ENCODE measurements at regions not wholly inside any gene's neighbourhood (a gene's known extent, or its start where the extent isn't known, plus 50 kb on each side); places are given as distances from the start of the nearest gene placed in this dataset.
A peak's percentile ranks its signal among the peaks of the same experiment; 100 is the strongest.

GRCh38 chr12:108448246-108448645 is 66.8 kb upstream of the FICD start:
- Mint-ChIP-seq H3K36me3 (no peaks in the 10 kb centered on the region), H3K4me1 (no peaks in the 10 kb centered on the region)
- H3K27me3 ChIP-seq (ENCODE audit: insufficient read depth, low read length, poor library complexity, severe bottlenecking), result no peaks in the 10 kb centered on the region

DNA sequence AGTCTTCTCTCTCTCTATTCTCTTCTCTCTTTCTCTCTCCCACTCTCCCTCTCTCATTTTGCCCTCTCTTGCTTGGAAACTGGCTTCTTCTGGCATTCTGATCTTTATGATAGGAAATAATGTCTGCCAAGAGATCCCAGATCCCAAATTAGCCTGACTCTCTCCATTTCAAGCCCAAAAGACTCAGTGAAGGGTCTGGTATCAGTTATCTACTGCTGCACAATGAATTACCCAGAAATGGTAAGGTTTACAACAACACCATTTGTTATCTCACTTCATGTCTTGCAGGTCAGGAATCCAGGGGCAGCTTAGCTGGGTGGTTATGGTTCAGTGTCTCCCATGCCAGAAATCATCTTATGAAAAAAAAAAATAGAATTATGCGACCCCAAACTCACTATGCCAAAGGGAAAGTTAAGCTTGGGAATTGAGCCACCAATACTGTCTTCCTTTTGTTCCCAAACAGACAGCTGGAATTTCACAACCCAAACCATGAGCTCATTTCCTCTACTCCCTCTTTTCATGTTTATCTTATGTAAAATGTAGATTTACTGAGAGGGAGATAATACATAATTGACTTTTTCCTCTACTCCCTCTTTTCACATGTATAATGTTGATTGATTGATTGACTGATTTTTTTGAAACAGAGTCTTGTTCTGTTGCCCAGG is 67.8 kb upstream of the FICD start:
- POLR2A ChIA-PET, result no interaction called here
- Mint-ChIP-seq H3K9me3 (peaks cover 0 to 2% (median 0%) of the 10 kb centered on the region in 5 donors), H3K4me1 (no peaks in the 10 kb centered on the region), H3K27ac (peak overlapping the region in 1 of 8 donors; percentile 40), H3K27me3 (peaks cover 0 to 56% of the 10 kb centered on the region in 2 donors), H3K4me3 (no peak overlapping the region), H3K36me3 (no peaks in the 10 kb centered on the region)
- CTCF ChIA-PET, result no interaction called here
- no peak for DNase-seq
- H3K27me3 ChIP-seq (ENCODE audit: insufficient read depth, low read length, poor library complexity, severe bottlenecking), result no peaks in the 10 kb centered on the region
- H3K36me3 ChIP-seq (ENCODE audit: insufficient read depth, low read length), result no peaks in the 10 kb centered on the region
- no peak overlapping the region for H3K4me3 ChIP-seq (ENCODE audit: low read length)
- no peaks in the 10 kb centered on the region for H3K4me1 ChIP-seq (ENCODE audit: insufficient read depth, low read length)
- H3K9me3 ChIP-seq (ENCODE audit: low read length), result no peaks in the 10 kb centered on the region
- no peak overlapping the region for H3K27ac ChIP-seq (ENCODE audit: low read depth, low read length)

More at GRCh38 chr12:108448246-108448645, 66.8 kb upstream of the FICD start:
- Mint-ChIP-seq H3K9me3 (peaks cover 0 to 2% (median 0%) of the 10 kb centered on the region in 5 donors), H3K27ac (no peak overlapping the region), H3K4me3 (no peak overlapping the region), H3K27me3 (peaks cover 0 to 61% of the 10 kb centered on the region in 2 donors)
- no peak overlapping the region for H3K4me3 ChIP-seq (ENCODE audit: low read length)
- POLR2A ChIA-PET, result no interaction called here
- H3K27ac ChIP-seq (ENCODE audit: low read depth, low read length), result no peak overlapping the region
- no peak for DNase-seq
- CTCF ChIA-PET, result no interaction called here
- H3K4me1 ChIP-seq (ENCODE audit: insufficient read depth, low read length), result no peaks in the 10 kb centered on the region
- no peaks in the 10 kb centered on the region for H3K36me3 ChIP-seq (ENCODE audit: insufficient read depth, low read length)
- H3K9me3 ChIP-seq (ENCODE audit: low read length), result no peaks in the 10 kb centered on the region

- H3K4me1 Mint-ChIP-seq, result no peaks in the 10 kb centered on the region
- Histone ChIP-seq H3K9me3 (ENCODE audit: low read length) (no peaks in the 10 kb centered on the region), H3K4me3 (ENCODE audit: low read length) (no peak overlapping the region), H3K27ac (ENCODE audit: low read depth, low read length) (no peak overlapping the region), H3K4me1 (ENCODE audit: insufficient read depth, low read length) (no peaks in the 10 kb centered on the region), H3K27me3 (ENCODE audit: insufficient read depth, low read length, poor library complexity, severe bottlenecking) (no peaks in the 10 kb centered on the region), H3K36me3 (ENCODE audit: insufficient read depth, low read length) (no peaks in the 10 kb centered on the region)
- peaks cover 0 to 2% (median 0%) of the 10 kb centered on the region in 5 donors for H3K9me3 Mint-ChIP-seq
- no peak for DNase-seq
- POLR2A ChIA-PET, result no interaction called here
- no peaks in the 10 kb centered on the region for H3K36me3 Mint-ChIP-seq
- CTCF ChIA-PET, result no interaction called here
- H3K27me3 Mint-ChIP-seq, result peaks cover 0 to 56% of the 10 kb centered on the region in 2 donors
- H3K4me3 Mint-ChIP-seq, result no peak overlapping the region
- H3K27ac Mint-ChIP-seq, result peak overlapping the region in 1 of 8 donors; percentile 40
These were observed 68.3 kb upstream of the FICD start for GRCh38 chr12:108446766-108447165.

DNA sequence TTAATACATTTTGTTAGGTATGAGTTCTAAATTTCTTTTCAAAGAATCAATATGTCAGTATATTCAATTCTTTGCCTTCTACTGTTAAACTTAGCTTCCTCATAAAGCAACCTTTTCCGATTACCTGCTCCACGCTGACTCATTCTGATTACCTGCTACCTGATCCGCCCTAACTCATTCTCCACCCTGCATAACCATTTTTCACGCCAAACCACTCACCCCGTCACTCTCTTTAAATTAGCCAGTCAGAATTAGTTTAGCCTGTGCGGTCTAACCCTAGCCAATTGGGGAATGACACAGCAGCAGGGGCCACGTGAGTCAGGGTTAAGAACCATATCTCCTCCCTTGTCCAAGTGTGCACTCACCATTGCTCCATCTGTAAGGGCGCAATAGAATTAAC is 72.2 kb upstream of the FICD start:
- Histone ChIP-seq H3K36me3 (ENCODE audit: insufficient read depth, low read length) (no peaks in the 10 kb centered on the region), H3K27ac (ENCODE audit: low read depth, low read length) (no peak overlapping the region), H3K9me3 (ENCODE audit: low read length) (no peaks in the 10 kb centered on the region), H3K4me3 (ENCODE audit: low read length) (no peak overlapping the region), H3K4me1 (ENCODE audit: insufficient read depth, low read length) (no peaks in the 10 kb centered on the region), H3K27me3 (ENCODE audit: insufficient read depth, low read length, poor library complexity, severe bottlenecking) (no peaks in the 10 kb centered on the region)
- H3K27me3 Mint-ChIP-seq, result peaks cover 12 to 65% of the 10 kb centered on the region in 2 donors
- H3K36me3 Mint-ChIP-seq, result no peaks in the 10 kb centered on the region
- DNase-seq, result no peak
- POLR2A ChIA-PET, result no interaction called here
- no peak overlapping the region for H3K4me3 Mint-ChIP-seq
- CTCF ChIA-PET, result no interaction called here
- H3K4me1 Mint-ChIP-seq, result no peaks in the 10 kb centered on the region
- H3K27ac Mint-ChIP-seq, result no peak overlapping the region
- H3K9me3 Mint-ChIP-seq, result peaks cover 0 to 6% (median 2%) of the 10 kb centered on the region in 5 donors

DNA sequence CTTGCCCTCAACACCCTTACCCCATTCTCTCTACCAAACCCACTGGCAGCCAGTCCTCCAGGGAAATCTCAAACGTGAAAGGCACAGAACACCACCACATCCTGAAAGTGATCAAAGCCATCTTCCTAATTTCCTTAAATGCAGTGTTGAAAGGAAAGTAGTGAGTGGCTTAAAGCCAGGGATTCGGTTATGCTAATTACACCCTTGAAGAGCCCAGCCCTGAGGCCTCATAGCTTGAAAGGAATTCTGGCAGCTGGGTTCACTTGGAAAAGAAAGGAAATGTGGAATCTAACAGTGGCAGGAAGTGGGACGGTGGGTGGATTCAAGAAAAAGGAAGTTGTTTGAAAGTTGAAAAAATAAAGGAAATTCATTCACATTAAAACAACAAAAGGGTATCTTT is 73.0 kb upstream of the FICD start:
- Histone ChIP-seq H3K27me3 (ENCODE audit: insufficient read depth, low read length, poor library complexity, severe bottlenecking) (no peaks in the 10 kb centered on the region), H3K4me3 (ENCODE audit: low read length) (no peak overlapping the region), H3K27ac (ENCODE audit: low read depth, low read length) (no peak overlapping the region), H3K4me1 (ENCODE audit: insufficient read depth, low read length) (no peaks in the 10 kb centered on the region), H3K36me3 (ENCODE audit: insufficient read depth, low read length) (no peaks in the 10 kb centered on the region), H3K9me3 (ENCODE audit: low read length) (no peaks in the 10 kb centered on the region)
- peaks cover 12 to 70% of the 10 kb centered on the region in 2 donors for H3K27me3 Mint-ChIP-seq
- H3K4me1 Mint-ChIP-seq, result no peaks in the 10 kb centered on the region
- no peak for DNase-seq
- no peak overlapping the region for H3K27ac Mint-ChIP-seq
- POLR2A ChIA-PET, result no interaction called here
- H3K4me3 Mint-ChIP-seq, result no peak overlapping the region
- CTCF ChIA-PET, result no interaction called here
- peaks cover 0 to 6% (median 2%) of the 10 kb centered on the region in 5 donors for H3K9me3 Mint-ChIP-seq
- H3K36me3 Mint-ChIP-seq, result no peaks in the 10 kb centered on the region

GRCh38 chr12:108441549-108441948 is 73.5 kb upstream of the FICD start:
- H3K4me3 ChIP-seq (ENCODE audit: low read length), result no peak overlapping the region
- H3K4me1 Mint-ChIP-seq, result no peaks in the 10 kb centered on the region
- no peak for DNase-seq
- H3K4me1 ChIP-seq (ENCODE audit: insufficient read depth, low read length), result no peaks in the 10 kb centered on the region
- H3K36me3 ChIP-seq (ENCODE audit: insufficient read depth, low read length), result no peaks in the 10 kb centered on the region
- ChIA-PET POLR2A (no interaction called here), CTCF (no interaction called here)
- H3K36me3 Mint-ChIP-seq, result no peaks in the 10 kb centered on the region
- no peaks in the 10 kb centered on the region for H3K27me3 ChIP-seq (ENCODE audit: insufficient read depth, low read length, poor library complexity, severe bottlenecking)
- H3K27ac ChIP-seq (ENCODE audit: low read depth, low read length), result no peak overlapping the region
- peaks cover 0 to 6% (median 2%) of the 10 kb centered on the region in 5 donors for H3K9me3 Mint-ChIP-seq
- H3K9me3 ChIP-seq (ENCODE audit: low read length), result no peaks in the 10 kb centered on the region
- no peak overlapping the region for H3K27ac Mint-ChIP-seq
- peaks cover 16 to 69% of the 10 kb centered on the region in 2 donors for H3K27me3 Mint-ChIP-seq
- H3K4me3 Mint-ChIP-seq, result no peak overlapping the region

GRCh38 chr12:108440736-108441135 is 74.3 kb upstream of the FICD start:
- H3K27me3 Mint-ChIP-seq, result peaks cover 18 to 66% of the 10 kb centered on the region in 2 donors
- H3K9me3 Mint-ChIP-seq, result peaks cover 0 to 6% (median 2%) of the 10 kb centered on the region in 5 donors
- no peak for DNase-seq
- H3K4me1 Mint-ChIP-seq, result no peaks in the 10 kb centered on the region
- H3K27ac ChIP-seq (ENCODE audit: low read depth, low read length), result no peak overlapping the region
- no peaks in the 10 kb centered on the region for H3K9me3 ChIP-seq (ENCODE audit: low read length)
- ChIA-PET CTCF (no interaction called here), POLR2A (no interaction called here)
- H3K27me3 ChIP-seq (ENCODE audit: insufficient read depth, low read length, poor library complexity, severe bottlenecking), result no peaks in the 10 kb centered on the region
- no peak overlapping the region for H3K4me3 Mint-ChIP-seq
- H3K36me3 Mint-ChIP-seq, result no peaks in the 10 kb centered on the region
- no peaks in the 10 kb centered on the region for H3K4me1 ChIP-seq (ENCODE audit: insufficient read depth, low read length)
- no peak overlapping the region for H3K4me3 ChIP-seq (ENCODE audit: low read length)
- no peaks in the 10 kb centered on the region for H3K36me3 ChIP-seq (ENCODE audit: insufficient read depth, low read length)
- no peak overlapping the region for H3K27ac Mint-ChIP-seq

GRCh38 chr12:108438667-108439066 is 76.4 kb upstream of the FICD start:
- ChIA-PET CTCF (no interaction called here), POLR2A (no interaction called here)
- Mint-ChIP-seq H3K9me3 (peaks cover 0 to 5% (median 2%) of the 10 kb centered on the region in 5 donors), H3K27ac (no peak overlapping the region), H3K36me3 (no peaks in the 10 kb centered on the region), H3K4me3 (no peak overlapping the region), H3K27me3 (peaks cover 18 to 59% of the 10 kb centered on the region in 2 donors), H3K4me1 (no peaks in the 10 kb centered on the region)
- Histone ChIP-seq H3K9me3 (ENCODE audit: low read length) (no peaks in the 10 kb centered on the region), H3K4me1 (ENCODE audit: insufficient read depth, low read length) (no peaks in the 10 kb centered on the region), H3K27me3 (ENCODE audit: insufficient read depth, low read length, poor library complexity, severe bottlenecking) (no peaks in the 10 kb centered on the region), H3K36me3 (ENCODE audit: insufficient read depth, low read length) (no peaks in the 10 kb centered on the region), H3K27ac (ENCODE audit: low read depth, low read length) (no peak overlapping the region), H3K4me3 (ENCODE audit: low read length) (no peak overlapping the region)
- no peak for DNase-seq
